OCI-LY7 (cell line): ENCODE measurements at regions not wholly inside any gene's neighbourhood (a gene's known extent, or its start where the extent isn't known, plus 50 kb on each side); places are given as distances from the start of the nearest gene placed in this dataset.

ENCODE experiments used
- BruUV-seq: library from RNA; stranded (reverse); fragments of 400-500 nt; replicated peaks from 2 replicates; lab custom pipeline; 2021; lab: Mats Ljungman, UMichigan
- CTCF ChIA-PET: fragments of 300-600 bp; sonication (Branson Sonifier 250); formaldehyde crosslinking; loops from one replicate; lab custom pipeline; 2022; ENCODE audit warnings: antibody characterized with exemption; ENCODE audit not compliant: unreplicated experiment; lab: Charles Lee
- POLR2A ChIA-PET: fragments of 300-600 bp; sonication (Branson Sonifier 250); formaldehyde crosslinking; loops from one replicate; lab custom pipeline; 2022; ENCODE audit warnings: antibody characterized with exemption; lab: Charles Lee
- DNase-seq: peaks from one replicate; pipeline ENCODE4 v3.0.0-alpha.2; 2015; ENCODE audit warnings: low spot score
- H2AFZ ChIP-seq: fragments of 200-600 bp; sonication (generic), shearing (Covaris generic); 2 replicates; pipeline ENCODE4 v1.6.1; 2014; ENCODE audit warnings: mild to moderate bottlenecking, antibody characterized with exemption, low read length, moderate library complexity
- H3K27ac ChIP-seq: fragments of 200-600 bp; sonication (generic); 2 replicates; pipeline ENCODE4 v1.5.1; 2014; ENCODE audit warnings: mixed run types, low read depth, mild to moderate bottlenecking, moderate library complexity, low read length, inconsistent platforms; ENCODE audit not compliant: poor library complexity, severe bottlenecking
- H3K36me3 ChIP-seq: fragments of 200-600 bp; sonication (generic); 2 replicates; pipeline ENCODE4 v1.6.1; 2014; ENCODE audit warnings: mild to moderate bottlenecking, antibody characterized with exemption, low read length, moderate library complexity, mixed read lengths; ENCODE audit not compliant: insufficient read depth
- H3K4me1 ChIP-seq: fragments of 200-600 bp; sonication (generic); 2 replicates; pipeline ENCODE4 v1.5.1; 2014; ENCODE audit warnings: mild to moderate bottlenecking, low read length; ENCODE audit not compliant: insufficient read depth, poor library complexity, severe bottlenecking
- H3K4me2 ChIP-seq: fragments of 200-600 bp; sonication (generic); 2 replicates; pipeline ENCODE4 v1.6.1; 2014; ENCODE audit warnings: mild to moderate bottlenecking, low read length
- H3K4me3 ChIP-seq: fragments of 200-600 bp; sonication (generic); 2 replicates; pipeline ENCODE4 v1.5.1; 2014; ENCODE audit warnings: mild to moderate bottlenecking, low read depth, low read length; ENCODE audit not compliant: poor library complexity, severe bottlenecking
- H3K79me2 ChIP-seq: fragments of 200-600 bp; sonication (generic); 2 replicates; pipeline ENCODE4 v1.6.1; 2016; ENCODE audit warnings: low read depth, mild to moderate bottlenecking, low read length, moderate library complexity, mixed read lengths; ENCODE audit not compliant: insufficient read depth
- H3K9me2 ChIP-seq: fragments of 200-600 bp; sonication (generic); 2 replicates; pipeline ENCODE4 v1.6.1; 2016; ENCODE audit warnings: mild to moderate bottlenecking, low read length, mixed read lengths; ENCODE audit not compliant: insufficient read depth
- H3K9me3 ChIP-seq: fragments of 200-600 bp; sonication (generic); 2 replicates; pipeline ENCODE4 v1.6.1; 2014; ENCODE audit warnings: mild to moderate bottlenecking, mixed run types, low read length, mixed read lengths
- H4K20me1 ChIP-seq: fragments of 200-600 bp; sonication (generic); 2 replicates; pipeline ENCODE4 v1.6.1; 2014; ENCODE audit warnings: mild to moderate bottlenecking, antibody characterized with exemption, low read length, moderate library complexity, mixed read lengths; ENCODE audit not compliant: insufficient read depth
- EZH2phosphoT487 ChIP-seq: fragments of 200-600 bp; sonication (generic); IDR thresholded peaks from 2 replicates; pipeline ENCODE4 v1.6.1; 2018; ENCODE audit warnings: low read depth, borderline replicate concordance, mild to moderate bottlenecking, mixed run types, antibody characterized with exemption, low read length, moderate library complexity, mixed read lengths
- intact Hi-C: fragments of 100-400 bp; cut with micrococcal nuclease; formaldehyde crosslinking; loops from one replicate; pipeline ENCODE4 v1.10.0; 2022; ENCODE audit not compliant: unreplicated experiment
- TF ChIP-seq, protein P1 (sequence below): fragments of 200-600 bp; sonication (generic); conservative IDR thresholded peaks from 2 replicates; pipeline ENCODE4 v1.5.1; 2014; ENCODE audit warnings: mild to moderate bottlenecking, antibody characterized with exemption, low read length, moderate library complexity, mixed read lengths

DNA sequence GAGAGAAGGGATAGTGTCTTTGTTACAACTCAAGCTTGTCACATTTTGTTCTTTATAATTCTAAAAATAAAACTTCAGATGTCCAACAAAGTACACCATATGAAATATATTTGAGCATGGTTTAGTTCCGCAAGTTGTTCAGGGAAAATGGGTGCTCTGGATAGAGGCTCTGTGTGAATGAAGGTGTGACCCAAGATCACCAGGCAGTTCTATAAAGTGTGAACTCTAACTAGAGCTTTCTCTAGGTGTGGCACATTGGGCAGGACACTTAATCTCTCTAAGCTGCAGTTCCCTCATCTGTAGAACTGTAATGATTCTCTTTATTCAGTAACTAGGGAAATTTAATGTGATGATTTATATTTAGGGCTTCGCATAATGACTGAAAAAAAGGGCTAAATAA is 139.3 kb downstream of the BCHE start:
- POLR2A ChIA-PET: no interaction called here
- intact Hi-C loops: no loop called here
- Histone ChIP-seq H3K9me2 (no peaks in the 10 kb centered on the region), H3K4me1 (no peaks in the 10 kb centered on the region), H3K79me2 (no peaks in the 10 kb centered on the region), H4K20me1 (no peaks in the 10 kb centered on the region), H3K36me3 (no peaks in the 10 kb centered on the region), H2AFZ (no peak overlapping the region), H3K9me3 (no peaks in the 10 kb centered on the region), H3K4me2 (no peak overlapping the region), H3K27ac (no peak overlapping the region), H3K4me3 (no peak overlapping the region)
- no TSS peak for BruUV-seq
- no peak for TF ChIP-seq EZH2phosphoT487
- TF ChIP-seq, protein P1, sequence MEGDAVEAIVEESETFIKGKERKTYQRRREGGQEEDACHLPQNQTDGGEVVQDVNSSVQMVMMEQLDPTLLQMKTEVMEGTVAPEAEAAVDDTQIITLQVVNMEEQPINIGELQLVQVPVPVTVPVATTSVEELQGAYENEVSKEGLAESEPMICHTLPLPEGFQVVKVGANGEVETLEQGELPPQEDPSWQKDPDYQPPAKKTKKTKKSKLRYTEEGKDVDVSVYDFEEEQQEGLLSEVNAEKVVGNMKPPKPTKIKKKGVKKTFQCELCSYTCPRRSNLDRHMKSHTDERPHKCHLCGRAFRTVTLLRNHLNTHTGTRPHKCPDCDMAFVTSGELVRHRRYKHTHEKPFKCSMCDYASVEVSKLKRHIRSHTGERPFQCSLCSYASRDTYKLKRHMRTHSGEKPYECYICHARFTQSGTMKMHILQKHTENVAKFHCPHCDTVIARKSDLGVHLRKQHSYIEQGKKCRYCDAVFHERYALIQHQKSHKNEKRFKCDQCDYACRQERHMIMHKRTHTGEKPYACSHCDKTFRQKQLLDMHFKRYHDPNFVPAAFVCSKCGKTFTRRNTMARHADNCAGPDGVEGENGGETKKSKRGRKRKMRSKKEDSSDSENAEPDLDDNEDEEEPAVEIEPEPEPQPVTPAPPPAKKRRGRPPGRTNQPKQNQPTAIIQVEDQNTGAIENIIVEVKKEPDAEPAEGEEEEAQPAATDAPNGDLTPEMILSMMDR: no peak
- no peak for DNase-seq
- CTCF ChIA-PET: no interaction called here

DNA sequence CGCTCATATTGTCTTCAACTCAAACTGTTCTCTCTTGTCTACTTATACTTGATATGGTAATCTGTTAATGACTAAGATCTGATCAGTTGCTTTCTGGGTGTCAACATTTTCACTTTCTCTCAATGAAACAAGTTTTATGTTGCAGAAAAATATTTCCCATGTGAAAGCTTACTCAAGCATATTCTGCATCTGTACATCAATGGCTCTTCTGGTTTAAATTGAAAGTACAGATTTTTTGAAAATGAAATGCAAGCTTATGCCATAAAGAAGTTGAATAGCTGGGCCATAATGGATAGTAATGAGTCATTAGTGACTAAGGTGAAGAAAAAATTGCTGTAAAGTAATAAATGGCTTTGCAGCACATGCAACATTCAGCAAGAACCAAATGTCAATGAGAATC is 140.7 kb downstream of the BCHE start:
- Histone ChIP-seq H3K4me3 (no peak overlapping the region), H3K79me2 (no peaks in the 10 kb centered on the region), H3K27ac (no peak overlapping the region), H3K36me3 (no peaks in the 10 kb centered on the region), H3K9me3 (no peaks in the 10 kb centered on the region), H3K4me2 (no peak overlapping the region), H4K20me1 (no peaks in the 10 kb centered on the region), H3K9me2 (no peaks in the 10 kb centered on the region), H2AFZ (no peak overlapping the region), H3K4me1 (no peaks in the 10 kb centered on the region)
- DNase-seq: no peak
- intact Hi-C loops: no loop called here
- CTCF ChIA-PET: no interaction called here
- no TSS peak for BruUV-seq
- TF ChIP-seq, protein P1: no peak
- TF ChIP-seq EZH2phosphoT487: no peak
- POLR2A ChIA-PET: no interaction called here

DNA sequence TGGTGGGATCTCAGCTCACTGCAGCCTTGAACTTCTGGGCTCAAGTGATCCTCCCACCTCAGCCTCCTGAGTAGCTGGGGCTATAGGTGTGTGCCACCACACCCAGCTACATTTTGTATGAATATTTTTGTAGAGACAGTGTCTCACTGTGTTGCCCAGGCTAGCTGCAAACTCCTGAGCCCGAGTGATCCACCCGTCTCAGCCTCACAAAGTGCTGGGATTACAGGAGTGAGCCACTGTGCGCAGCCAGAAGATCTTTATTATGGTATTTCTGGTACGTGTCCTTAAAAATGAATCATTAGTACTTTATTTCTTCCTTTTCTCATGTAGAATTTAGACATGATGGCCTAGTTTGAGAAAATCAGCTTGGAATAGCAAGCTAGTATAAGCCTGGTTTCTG is 153.3 kb downstream of the BCHE start:
- H3K4me2 ChIP-seq: no peak overlapping the region
- CTCF ChIA-PET: no interaction called here

More for the DNA sequence above, 153.3 kb downstream of the BCHE start:
- Histone ChIP-seq H3K9me2 (no peaks in the 10 kb centered on the region), H2AFZ (no peak overlapping the region), H4K20me1 (no peaks in the 10 kb centered on the region), H3K9me3 (no peaks in the 10 kb centered on the region), H3K27ac (no peak overlapping the region), H3K36me3 (no peaks in the 10 kb centered on the region), H3K4me3 (no peak overlapping the region), H3K79me2 (no peaks in the 10 kb centered on the region), H3K4me1 (no peaks in the 10 kb centered on the region)
- TF ChIP-seq, protein P1: no peak
- no peak for TF ChIP-seq EZH2phosphoT487
- intact Hi-C loops: no loop called here
- POLR2A ChIA-PET: no interaction called here
- DNase-seq: no peak
- no TSS peak for BruUV-seq
